NOMO-1 treated with DMSO at 0.1 percent for 48 hours (cell line): ENCODE measurements at regions not wholly inside any gene's neighbourhood (a gene's known extent, or its start where the extent isn't known, plus 50 kb on each side); places are given as distances from the start of the nearest gene placed in this dataset.

Experiments
- DNase-seq: peaks from one replicate; lab custom pipeline; 2025; ENCODE audit not compliant: unreplicated experiment; lab: John Stamatoyannopoulos, UW

DNA sequence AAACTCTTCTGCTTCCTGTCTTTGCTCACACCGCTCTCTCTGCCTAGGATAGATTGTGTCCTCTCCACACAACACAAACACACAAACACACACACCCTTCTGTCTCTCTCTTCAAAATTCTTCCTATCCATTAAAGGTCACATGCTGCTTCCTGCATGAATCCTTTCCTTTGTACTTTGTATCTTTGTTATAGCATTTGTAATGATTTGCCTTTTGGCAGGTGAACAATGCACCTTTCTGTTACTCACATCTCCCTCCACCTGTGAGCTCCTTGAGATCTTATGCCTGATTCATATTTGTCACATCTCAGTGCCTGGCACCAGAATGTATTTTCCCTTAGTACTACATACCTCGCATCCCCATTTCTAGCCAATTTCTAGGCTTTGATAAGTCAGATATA lies 251.4 kb upstream of the UMPS start:
- DNase-seq = no peak

DNA sequence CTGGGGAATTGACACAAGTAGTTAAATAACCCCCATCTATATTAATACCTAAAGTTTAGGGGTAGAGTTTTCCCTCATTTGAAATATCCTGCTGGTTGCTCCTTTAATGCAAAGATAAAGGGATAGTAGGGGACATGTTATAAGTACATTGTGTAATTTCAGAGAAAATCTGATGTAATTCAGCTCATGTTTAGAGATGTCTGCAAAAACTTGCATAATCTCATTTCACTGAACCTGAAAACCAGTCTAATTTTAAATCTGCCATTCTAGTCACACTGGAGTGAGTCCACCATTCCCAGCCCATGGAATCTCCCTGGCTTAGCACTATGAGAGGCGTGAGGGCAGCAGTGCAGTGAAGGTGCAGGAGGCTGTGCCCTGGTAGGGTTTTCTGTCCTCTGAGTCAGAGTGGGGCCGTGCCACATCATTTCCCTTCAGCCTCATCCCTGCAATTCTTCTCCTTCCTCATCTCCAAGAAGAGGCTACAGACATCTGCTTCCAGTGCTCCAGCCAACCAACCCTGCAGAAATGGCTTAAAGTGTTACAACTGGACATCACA lies 246.3 kb upstream of the UMPS start:
- DNase-seq = no peak

- no peak for DNase-seq
These were observed 243.9 kb upstream of the UMPS start for GRCh38 chr3:124486324-124486723.

- DNase-seq = no peak
These were observed 240.7 kb upstream of the UMPS start for GRCh38 chr3:124489506-124489905.

DNA sequence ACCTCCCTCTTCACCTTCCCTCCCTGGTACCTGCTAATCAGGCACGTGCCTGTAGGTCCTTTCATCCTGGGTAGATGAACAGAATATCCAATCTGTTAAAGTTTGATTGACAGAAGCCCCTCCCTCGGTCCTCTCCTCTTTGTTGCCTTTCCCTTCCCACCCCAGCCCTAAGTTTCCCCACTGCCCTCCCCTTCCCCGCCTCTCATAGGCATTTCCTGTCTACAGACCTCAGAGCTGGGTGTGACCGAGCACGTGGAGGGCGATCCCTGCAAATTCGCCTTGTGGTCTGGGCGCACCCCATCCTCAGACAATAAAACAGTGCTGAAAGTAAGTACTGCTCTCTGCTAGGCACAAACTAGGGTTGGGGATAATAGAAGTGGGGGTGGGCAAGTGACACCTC lies 239.2 kb upstream of the UMPS start:
- no peak for DNase-seq

- no peak for DNase-seq
These were observed 238.4 kb upstream of the UMPS start for GRCh38 chr3:124491875-124492274.

DNA sequence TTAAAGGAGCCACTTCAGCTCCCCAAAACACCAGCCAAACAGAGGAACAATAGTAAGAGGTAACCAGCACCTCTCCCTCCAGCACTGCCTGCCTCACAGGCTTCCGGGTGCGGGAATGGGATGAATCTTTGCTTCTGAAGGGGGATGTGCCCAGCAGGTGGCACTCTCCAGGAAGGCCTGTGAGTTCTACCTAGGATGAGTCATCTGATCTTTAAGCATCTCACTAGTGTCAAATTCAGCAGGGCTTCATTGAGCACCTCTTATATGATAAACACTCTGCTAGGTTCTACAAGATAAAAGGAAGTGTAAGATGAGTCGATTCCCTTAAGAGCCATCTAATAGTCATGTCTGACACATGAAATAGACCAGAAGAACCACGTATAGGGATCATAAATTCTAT lies 237.4 kb upstream of the UMPS start:
- no peak for DNase-seq

GRCh38 chr3:124496061-124496460 lies 234.2 kb upstream of the UMPS start:
- DNase-seq = no peak

- DNase-seq = no peak
These were observed 232.8 kb upstream of the UMPS start for GRCh38 chr3:124497487-124497886.

DNA sequence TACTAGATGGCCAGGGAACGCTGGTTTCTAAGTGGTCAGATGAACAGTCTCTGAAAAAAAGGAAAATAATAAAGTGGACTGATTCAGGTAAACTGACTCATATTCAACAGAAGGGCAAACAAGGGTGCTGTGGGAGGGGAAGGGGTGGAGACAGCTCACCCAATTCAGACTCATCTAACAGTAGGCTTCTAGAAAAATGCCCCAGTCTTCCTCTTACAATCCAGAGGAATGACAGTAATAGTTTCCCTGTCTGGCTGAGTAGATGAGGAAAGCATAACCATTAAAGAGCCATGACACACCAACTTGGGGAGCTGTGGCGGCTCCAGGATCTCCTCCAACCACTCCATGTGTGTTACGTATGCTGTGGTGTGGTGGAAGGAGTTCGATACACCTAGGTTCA lies 231.4 kb upstream of the UMPS start:
- no peak for DNase-seq

GRCh38 chr3:124504332-124505059 lies 225.8 kb upstream of the UMPS start:
- no peak for DNase-seq

DNA sequence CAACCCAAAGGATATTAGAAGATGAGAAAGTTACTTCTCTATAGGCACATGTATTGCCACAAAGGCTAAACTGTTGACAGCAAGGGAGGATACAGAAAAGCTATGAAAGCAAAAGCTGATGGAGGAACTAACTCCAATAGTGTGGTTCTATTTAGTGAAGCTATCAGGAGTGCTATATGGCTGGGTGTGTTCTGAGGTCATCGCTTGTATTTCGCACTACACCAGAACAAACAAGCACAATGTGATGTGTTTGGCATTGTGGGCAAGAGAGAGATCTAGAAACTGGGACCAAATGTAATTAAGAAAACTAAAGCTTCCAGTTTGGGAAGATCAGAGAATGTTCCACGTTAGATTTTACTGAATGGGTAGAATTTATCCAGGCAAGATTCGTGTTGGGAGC lies 220.4 kb upstream of the UMPS start:
- DNase-seq = no peak

DNA sequence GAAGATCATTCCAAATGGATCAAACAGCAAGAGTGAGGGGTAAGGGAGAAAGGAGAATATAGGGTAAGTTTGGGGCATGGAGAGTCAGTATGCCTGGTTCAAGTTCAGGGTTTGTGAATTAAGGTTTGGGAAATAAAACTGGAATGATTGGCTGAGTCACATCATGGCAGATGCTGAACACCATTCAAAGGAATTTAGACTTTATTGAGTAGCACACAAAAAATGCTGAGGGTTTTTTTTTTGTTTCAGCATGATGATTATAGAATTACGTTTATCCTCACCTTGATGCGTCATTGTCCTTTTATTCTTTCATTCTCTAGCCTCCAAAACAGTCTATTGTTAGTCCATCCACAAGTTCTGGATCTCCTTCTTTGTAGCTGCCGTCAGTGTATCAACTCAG lies 220.0 kb upstream of the UMPS start:
- DNase-seq = no peak

GRCh38 chr3:124512881-124513609 lies 217.2 kb upstream of the UMPS start:
- no peak for DNase-seq

DNA sequence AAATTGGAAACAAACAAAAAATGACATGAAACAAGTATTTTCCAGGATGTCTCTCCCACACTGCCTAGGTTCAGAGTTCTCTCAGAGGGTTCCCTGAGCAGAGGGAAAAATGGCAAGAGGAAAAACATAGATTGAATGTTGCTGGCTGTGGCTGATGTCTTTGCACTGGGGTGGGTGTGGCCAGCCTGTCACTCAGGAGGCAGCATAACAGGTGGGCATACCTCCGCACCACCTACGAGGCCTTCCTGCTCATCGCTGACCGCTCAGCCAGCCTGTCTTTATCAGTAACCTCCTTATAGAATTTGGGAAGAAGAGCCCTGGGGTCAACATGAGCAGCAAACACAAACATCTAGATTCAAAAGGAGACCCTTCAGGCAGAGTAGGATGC lies 216.6 kb upstream of the UMPS start:
- DNase-seq = no peak

DNA sequence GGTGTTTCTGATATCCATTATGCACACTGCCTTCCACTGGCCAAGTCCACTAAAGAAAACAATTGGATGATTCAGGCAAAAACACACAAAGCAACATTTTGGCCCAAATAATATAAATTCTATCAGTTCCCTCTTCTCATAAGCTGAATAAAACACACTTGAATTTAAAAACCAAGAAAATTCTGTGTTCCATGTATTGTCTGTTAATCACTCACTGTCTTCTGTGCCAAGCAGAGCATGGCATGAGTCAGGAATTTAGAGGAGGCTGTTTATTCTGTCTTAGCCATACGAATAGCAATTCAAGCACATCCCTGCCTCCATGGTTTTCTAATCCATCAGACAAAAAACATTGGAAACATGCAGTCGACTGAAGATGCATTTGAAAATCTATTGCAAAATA lies 215.6 kb upstream of the UMPS start:
- DNase-seq = no peak

GRCh38 chr3:124516333-124516732 lies 213.9 kb upstream of the UMPS start:
- DNase-seq = no peak

GRCh38 chr3:124517306-124517705 lies 212.9 kb upstream of the UMPS start:
- no peak for DNase-seq

- no peak for DNase-seq
These were observed 211.9 kb upstream of the UMPS start for GRCh38 chr3:124518350-124518749.

DNA sequence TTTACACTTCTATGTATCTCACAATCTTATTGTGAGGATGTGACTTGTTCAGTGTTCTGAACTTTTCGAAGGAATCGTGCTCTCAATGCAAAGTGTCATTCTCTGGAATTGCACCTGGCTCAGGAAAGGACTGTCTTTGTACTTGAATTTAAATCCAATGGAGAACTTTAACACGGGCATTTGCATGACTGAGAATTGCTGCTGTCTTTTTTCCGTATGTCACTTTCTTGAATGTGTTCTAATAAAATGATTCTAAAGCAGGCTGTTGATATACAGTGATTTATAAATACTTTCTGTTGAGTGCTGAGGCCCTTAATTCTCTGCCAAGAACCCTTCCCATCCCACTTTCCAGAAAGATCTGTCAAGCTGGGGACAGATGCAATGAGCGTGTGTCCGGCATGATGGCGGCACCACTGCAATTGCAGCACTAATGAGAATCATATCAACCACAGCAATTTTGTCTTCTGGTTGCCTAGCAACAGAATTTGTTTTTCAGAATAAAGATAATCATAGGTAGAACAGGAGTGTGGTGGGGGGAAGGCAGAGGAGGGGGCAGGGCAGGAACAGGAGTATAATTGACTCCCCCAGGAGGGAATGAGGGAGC lies 210.6 kb upstream of the UMPS start:
- no peak for DNase-seq

DNA sequence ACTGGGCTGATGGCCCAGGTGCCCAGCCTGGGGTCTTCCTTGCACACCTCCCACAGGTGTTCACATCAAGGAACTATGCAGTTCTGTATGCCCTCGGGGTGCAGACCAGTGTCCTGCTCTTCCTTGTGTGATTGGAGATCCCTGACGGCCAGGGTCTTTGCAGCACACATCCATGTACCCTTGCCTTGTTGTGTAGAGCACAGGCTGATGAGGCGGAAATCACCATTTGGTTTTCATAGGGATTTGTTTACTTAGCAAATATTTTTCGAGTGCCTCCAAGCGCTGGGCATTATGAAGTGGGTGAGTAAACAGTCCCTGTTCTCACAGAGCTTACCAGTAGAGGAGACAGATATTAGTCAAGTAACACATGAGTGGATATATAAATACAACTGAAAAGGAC lies 209.3 kb upstream of the UMPS start:
- DNase-seq = no peak

DNA sequence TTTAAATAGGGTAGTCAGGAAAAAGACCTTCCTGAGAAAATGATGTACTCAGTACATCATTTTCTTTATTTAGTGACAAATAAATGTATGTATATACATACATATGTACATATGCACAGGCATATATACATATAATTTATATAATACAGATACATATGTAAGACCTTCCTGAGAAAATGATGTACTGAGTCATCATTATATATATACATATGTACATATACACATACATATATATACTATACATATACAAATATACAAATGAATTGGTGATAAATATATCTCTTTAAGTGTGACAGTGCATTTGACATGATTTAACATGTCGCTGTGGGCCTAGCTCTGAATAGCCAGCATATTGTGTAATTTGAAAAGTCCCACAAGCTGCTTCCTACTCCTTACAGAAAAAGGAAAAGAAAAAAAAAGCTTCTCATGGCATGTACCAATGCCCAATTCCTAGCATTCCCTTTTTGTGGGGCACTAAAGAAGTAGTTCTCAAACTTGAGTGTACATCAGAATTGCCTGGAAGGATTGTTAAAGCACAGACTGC lies 208.1 kb upstream of the UMPS start:
- DNase-seq = no peak
